ENCODE measurements at regions not wholly inside any gene's neighbourhood (a gene's known extent, or its start where the extent isn't known, plus 50 kb on each side); places are given as distances from the start of the nearest gene placed in this dataset.

GRCh38 chr15:70275461-70276138, 177.9 kb upstream of the TLE3 start:
- H3K27me3 ChIP-seq (ENCODE audit: low read depth), result no peaks in the 10 kb centered on the region
- intact Hi-C loops (cut with DNase I), result no loop called here
- no peak overlapping the region for H3K27ac ChIP-seq
- H3K4me3 ChIP-seq, result no peak overlapping the region
- no peak for TF ChIP-seq CTCF (IDR thresholded peaks at IDR 0.05)
- H3K36me3 ChIP-seq, result no peaks in the 10 kb centered on the region
- DNase-seq (no peak), ATAC-seq (no peak)
- no peaks in the 10 kb centered on the region for H3K9me3 ChIP-seq
- peaks cover 13% of the 10 kb centered on the region for H3K4me1 ChIP-seq

GRCh38 chr15:70274908-70275307, 177.2 kb upstream of the TLE3 start:
- ATAC-seq, result no peak

GRCh38 chr15:70274255-70274880, 176.7 kb upstream of the TLE3 start:
- peaks cover 24% of the 10 kb centered on the region for H3K4me1 ChIP-seq
- DNase-seq (no peak), ATAC-seq (no peak)
- intact Hi-C loops (cut with DNase I), result no loop called here
- no peaks in the 10 kb centered on the region for H3K27me3 ChIP-seq (ENCODE audit: low read depth)
- no peaks in the 10 kb centered on the region for H3K36me3 ChIP-seq
- H3K9me3 ChIP-seq, result no peaks in the 10 kb centered on the region
- H3K27ac ChIP-seq, result no peak overlapping the region
- H3K4me3 ChIP-seq, result no peak overlapping the region
- no peak for TF ChIP-seq CTCF (IDR thresholded peaks at IDR 0.05)

More at GRCh38 chr15:70274908-70275307, 177.2 kb upstream of the TLE3 start:
- no peaks in the 10 kb centered on the region for H3K27me3 ChIP-seq (ENCODE audit: low read depth)
- TF ChIP-seq CTCF (IDR thresholded peaks at IDR 0.05), result no peak
- H3K9me3 ChIP-seq, result no peaks in the 10 kb centered on the region
- H3K36me3 ChIP-seq, result no peaks in the 10 kb centered on the region
- no peak overlapping the region for H3K4me3 ChIP-seq
- H3K4me1 ChIP-seq, result peaks cover 18% of the 10 kb centered on the region
- no peak for DNase-seq
- H3K27ac ChIP-seq, result no peak overlapping the region
- intact Hi-C loops (cut with DNase I), result no loop called here

- no peaks in the 10 kb centered on the region for H3K27me3 ChIP-seq (ENCODE audit: low read depth)
- H3K4me1 ChIP-seq, result peaks cover 28% of the 10 kb centered on the region
- H3K36me3 ChIP-seq, result no peaks in the 10 kb centered on the region
- TF ChIP-seq CTCF (IDR thresholded peaks at IDR 0.05), result no peak
- ATAC-seq, result no peak
- H3K9me3 ChIP-seq, result no peaks in the 10 kb centered on the region
- intact Hi-C loops (cut with DNase I), result no loop called here
- no peak overlapping the region for H3K4me3 ChIP-seq
- no peak for DNase-seq
- no peak overlapping the region for H3K27ac ChIP-seq
Measured at GRCh38 chr15:70273808-70274207, 176.1 kb upstream of the TLE3 start.

- Histone ChIP-seq H3K27ac (no peak overlapping the region), H3K4me3 (no peak overlapping the region), H3K4me1 (peaks cover 29% of the 10 kb centered on the region), H3K27me3 (ENCODE audit: low read depth) (no peaks in the 10 kb centered on the region), H3K36me3 (no peaks in the 10 kb centered on the region), H3K9me3 (no peaks in the 10 kb centered on the region)
- ATAC-seq (no peak), DNase-seq (no peak)
- TF ChIP-seq CTCF (IDR thresholded peaks at IDR 0.05), result no peak
- intact Hi-C loops (cut with DNase I), result no loop called here
Measured at GRCh38 chr15:70272565-70273355, 175.0 kb upstream of the TLE3 start.

Data from lower lobe of right lung (tissue), 2 donors.